Panc1 (cell line): ENCODE measurements at regions not wholly inside any gene's neighbourhood (a gene's known extent, or its start where the extent isn't known, plus 50 kb on each side); places are given as distances from the start of the nearest gene placed in this dataset.

Experiments used
- ATAC-seq: fragments of 200-7000 bp; cut with Tn5 transposase; 2 replicates; pipeline ENCODE4 v1.9.1; 2020; ENCODE audit warnings: mild to moderate bottlenecking, moderate library complexity
- BruUV-seq: library from RNA; stranded (reverse); fragments of 400-500 nt; replicated peaks from 2 replicates; lab custom pipeline; 2021; lab: Mats Ljungman, UMichigan
- CTCF ChIA-PET: fragments of 300-600 bp; sonication (Branson Sonifier 250); formaldehyde crosslinking; loops from one replicate; lab custom pipeline; 2022; ENCODE audit warnings: antibody characterized with exemption; lab: Charles Lee
- POLR2A ChIA-PET: fragments of 300-600 bp; sonication (Branson Sonifier 250); formaldehyde crosslinking; loops from one replicate; lab custom pipeline; 2022; ENCODE audit warnings: antibody characterized with exemption; lab: Charles Lee
- DNase-seq: peaks from one replicate; pipeline ENCODE4 v3.0.0-alpha.2; 2010; ENCODE audit warnings: low read depth, low spot score
- H3K27ac ChIP-seq: 2 replicates; pipeline ENCODE4 v1.5.1; 2011; ENCODE audit warnings: mild to moderate bottlenecking, low read length, inconsistent platforms
- H3K27me3 ChIP-seq: fragments of 200-500 bp; sonication (Bioruptor generic); 2 replicates; pipeline ENCODE4 v1.6.0; 2014; ENCODE audit warnings: low read length, inconsistent platforms; ENCODE audit not compliant: control insufficient read depth, insufficient read depth
- H3K36me3 ChIP-seq: fragments of 200-500 bp; sonication (Bioruptor generic); 2 replicates; pipeline ENCODE4 v1.5.1; 2014; ENCODE audit warnings: inconsistent platforms, mild to moderate bottlenecking, low read length, moderate library complexity; ENCODE audit not compliant: control insufficient read depth, insufficient read depth
- H3K4me1 ChIP-seq: 2 replicates; pipeline ENCODE4 v1.5.1; 2011; ENCODE audit warnings: inconsistent platforms, mild to moderate bottlenecking, low read length, moderate library complexity; ENCODE audit not compliant: control insufficient read depth, insufficient read depth
- H3K4me3 ChIP-seq, 2 experiments: 2 replicates each; pipeline ENCODE4 v1.5.1; 2011 to 2012; ENCODE audit warnings: low read depth in 2 of 2, low read length in 2 of 2, mild to moderate bottlenecking in 2 of 2, inconsistent platforms in 1 of 2, moderate library complexity in 1 of 2
- H3K9me3 ChIP-seq: fragments of 200-500 bp; sonication (Bioruptor generic); 2 replicates; pipeline ENCODE4 v1.5.1; 2014; ENCODE audit warnings: low read depth, mild to moderate bottlenecking, inconsistent platforms, low read length, moderate library complexity; ENCODE audit not compliant: control insufficient read depth, insufficient read depth
- POLR2AphosphoS5 ChIP-seq: IDR thresholded peaks from 2 replicates; pipeline ENCODE4 v1.6.1; 2012; ENCODE audit warnings: mild to moderate bottlenecking, low read depth, low read length, moderate library complexity
- REST ChIP-seq, 2 experiments: IDR thresholded peaks; 2 replicates each; pipeline ENCODE4 v1.6.1; 2011 to 2012; ENCODE audit warnings: low read depth in 2 of 2, control low read depth in 1 of 2, low read length in 1 of 2, mild to moderate bottlenecking in 1 of 2, moderate library complexity in 1 of 2; ENCODE audit not compliant: insufficient read depth in 1 of 2
- SIN3A ChIP-seq: IDR thresholded peaks from 2 replicates; pipeline ENCODE4 v1.6.1; 2012; ENCODE audit warnings: low read depth, mild to moderate bottlenecking, low read length, moderate library complexity, borderline replicate concordance; ENCODE audit not compliant: insufficient read depth
- TCF7L2 ChIP-seq: IDR thresholded peaks from 2 replicates; pipeline ENCODE4 v1.6.1; 2011; ENCODE audit warnings: mild to moderate bottlenecking, low read depth, low read length, inconsistent platforms
- in situ Hi-C: cut with HindIII; loops from 2 replicates; pipeline ENCODE4 v1.10.0; 2016; ENCODE audit warnings: low sequenced_read_pairs, low pct_unique_long_range_greater_than_20kb
- intact Hi-C: fragments of 100-400 bp; cut with micrococcal nuclease; formaldehyde crosslinking; loops from one replicate; pipeline ENCODE4 v1.10.0; 2022; ENCODE audit not compliant: unreplicated experiment
- TF ChIP-seq, protein P1 (sequence below): fragments of 450-650 bp; IDR thresholded peaks from 2 replicates; pipeline ENCODE4 v1.5.1; 2017; ENCODE audit warnings: mild to moderate bottlenecking

DNA sequence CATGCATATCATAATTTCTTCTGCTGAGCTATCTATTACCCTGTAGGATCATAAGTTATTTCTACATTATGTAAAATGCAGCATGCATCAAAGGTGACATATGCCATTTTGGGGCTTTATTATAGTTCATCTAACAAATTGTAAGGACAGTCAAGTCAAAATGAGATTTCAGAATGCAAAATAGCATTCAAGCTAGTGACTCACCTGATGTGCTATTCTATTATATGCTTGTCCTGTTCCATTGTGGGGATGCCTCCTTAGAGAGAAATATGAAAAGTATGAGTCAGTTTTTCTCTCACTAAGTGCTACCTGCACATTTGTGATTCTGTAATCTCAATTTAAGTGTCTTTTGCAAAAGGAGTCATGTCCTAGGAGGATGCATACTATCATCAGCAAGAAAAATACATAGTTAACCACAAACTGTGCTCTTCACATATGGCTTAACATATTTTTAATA, 647.0 kb upstream of the PCDH10 start:
- H3K27ac ChIP-seq: no peak overlapping the region
- no peak overlapping the region for H3K4me3 ChIP-seq
- ChIA-PET CTCF (no interaction called here), POLR2A (no interaction called here)
- H3K9me3 ChIP-seq: no peaks in the 10 kb centered on the region
- no peak for TF ChIP-seq TCF7L2
- ATAC-seq: no peak
- H3K36me3 ChIP-seq: no peaks in the 10 kb centered on the region
- intact Hi-C loops (no loop called here), in situ Hi-C loops (no loop called here)
- H3K4me1 ChIP-seq: no peaks in the 10 kb centered on the region
- no peak for DNase-seq
- BruUV-seq: no TSS peak
- no peaks in the 10 kb centered on the region for H3K27me3 ChIP-seq

DNA sequence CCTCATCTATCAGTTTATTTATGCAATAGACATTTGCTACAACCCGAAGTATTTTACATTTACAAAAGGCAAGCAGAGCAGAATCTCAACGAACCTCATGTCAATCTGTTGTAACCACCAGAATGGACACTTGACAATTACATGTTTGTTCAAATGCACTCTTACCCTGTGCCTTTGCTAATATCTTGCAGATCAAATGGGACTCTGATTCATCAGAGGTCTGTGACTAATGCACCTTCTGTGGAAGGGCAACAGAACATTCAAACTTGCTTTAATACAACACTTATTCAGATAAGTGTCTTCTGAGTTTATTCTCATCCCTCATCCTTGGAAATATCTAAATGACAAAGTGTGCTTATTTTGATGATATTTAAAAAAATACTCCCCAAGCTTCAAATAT, 644.7 kb upstream of the PCDH10 start:
- no peak for TF ChIP-seq TCF7L2
- TF ChIP-seq SIN3A: no peak
- TF ChIP-seq, protein P1, sequence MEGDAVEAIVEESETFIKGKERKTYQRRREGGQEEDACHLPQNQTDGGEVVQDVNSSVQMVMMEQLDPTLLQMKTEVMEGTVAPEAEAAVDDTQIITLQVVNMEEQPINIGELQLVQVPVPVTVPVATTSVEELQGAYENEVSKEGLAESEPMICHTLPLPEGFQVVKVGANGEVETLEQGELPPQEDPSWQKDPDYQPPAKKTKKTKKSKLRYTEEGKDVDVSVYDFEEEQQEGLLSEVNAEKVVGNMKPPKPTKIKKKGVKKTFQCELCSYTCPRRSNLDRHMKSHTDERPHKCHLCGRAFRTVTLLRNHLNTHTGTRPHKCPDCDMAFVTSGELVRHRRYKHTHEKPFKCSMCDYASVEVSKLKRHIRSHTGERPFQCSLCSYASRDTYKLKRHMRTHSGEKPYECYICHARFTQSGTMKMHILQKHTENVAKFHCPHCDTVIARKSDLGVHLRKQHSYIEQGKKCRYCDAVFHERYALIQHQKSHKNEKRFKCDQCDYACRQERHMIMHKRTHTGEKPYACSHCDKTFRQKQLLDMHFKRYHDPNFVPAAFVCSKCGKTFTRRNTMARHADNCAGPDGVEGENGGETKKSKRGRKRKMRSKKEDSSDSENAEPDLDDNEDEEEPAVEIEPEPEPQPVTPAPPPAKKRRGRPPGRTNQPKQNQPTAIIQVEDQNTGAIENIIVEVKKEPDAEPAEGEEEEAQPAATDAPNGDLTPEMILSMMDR: no peak
- TF ChIP-seq REST (IDR thresholded peaks at IDR 0.05; ENCODE audit: insufficient read depth in 1 of 2, low read depth in 2 of 2, low read length in 1 of 2): no peak
- no peak for TF ChIP-seq POLR2AphosphoS5
- H3K4me1 ChIP-seq: no peaks in the 10 kb centered on the region
- H3K36me3 ChIP-seq: no peaks in the 10 kb centered on the region
- no peaks in the 10 kb centered on the region for H3K27me3 ChIP-seq
- no peak for ATAC-seq
- POLR2A ChIA-PET: no interaction called here
- in situ Hi-C loops (no loop called here), intact Hi-C loops (no loop called here)
- no peak overlapping the region for H3K27ac ChIP-seq
- no peak overlapping the region for H3K4me3 ChIP-seq
- H3K9me3 ChIP-seq: no peaks in the 10 kb centered on the region
- no peak for DNase-seq
- CTCF ChIA-PET: no interaction called here
- no TSS peak for BruUV-seq

DNA sequence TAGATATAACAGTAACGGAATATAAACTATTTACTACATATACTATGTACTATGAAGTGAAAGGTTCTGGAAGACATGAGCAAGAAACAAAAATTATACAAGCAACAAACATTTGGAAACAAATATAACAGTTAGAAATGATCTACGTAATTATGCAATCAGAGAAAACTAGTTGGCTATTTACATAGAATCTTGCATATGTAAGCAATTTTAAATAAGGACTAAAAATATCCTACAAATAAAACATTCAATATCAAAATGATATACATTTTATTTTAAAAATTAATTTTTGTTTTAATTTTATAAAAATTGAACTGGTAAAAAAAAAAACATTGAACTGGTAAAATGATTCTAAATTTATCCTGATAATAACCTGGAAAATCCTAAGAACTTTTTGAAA, 642.5 kb upstream of the PCDH10 start:
- CTCF ChIA-PET: no interaction called here
- ATAC-seq (no peak), DNase-seq (no peak)
- TF ChIP-seq, protein P1: no peak
- TF ChIP-seq TCF7L2 (no peak), POLR2AphosphoS5 (no peak), SIN3A (no peak), REST (IDR thresholded peaks at IDR 0.05; ENCODE audit: insufficient read depth in 1 of 2, low read depth in 2 of 2, low read length in 1 of 2) (no peak)
- Histone ChIP-seq H3K27me3 (no peaks in the 10 kb centered on the region), H3K4me3 (no peak overlapping the region), H3K36me3 (no peaks in the 10 kb centered on the region), H3K4me1 (no peaks in the 10 kb centered on the region), H3K27ac (no peak overlapping the region), H3K9me3 (no peaks in the 10 kb centered on the region)
- intact Hi-C loops (no loop called here), in situ Hi-C loops (no loop called here)
- no TSS peak for BruUV-seq
- POLR2A ChIA-PET: no interaction called here
